Tibial nerve (tissue), 4 donors: ENCODE measurements at regions not wholly inside any gene's neighbourhood (a gene's known extent, or its start where the extent isn't known, plus 50 kb on each side); places are given as distances from the start of the nearest gene placed in this dataset.

Source experiments
- EP300 ChIP-seq, 2 donors: sonication (generic); formaldehyde crosslinking; IDR thresholded peaks; one replicate each; pipeline ENCODE4 v1.6.1; 2017; ENCODE audit warnings: antibody characterized with exemption in 2 of 2, mild to moderate bottlenecking in 1 of 2
- POLR2A ChIP-seq, 2 donors: fragments of 450-650 bp; IDR thresholded peaks; one replicate each; pipeline ENCODE4 v1.6.1; 2017; ENCODE audit warnings: antibody characterized with exemption in 2 of 2, mild to moderate bottlenecking in 2 of 2, moderate library complexity in 2 of 2
- TF ChIP-seq, protein P1 (sequence below), 5 experiments: fragments of 200-600 bp in 3 of 5; fragments of 450-650 bp in 2 of 5; sonication (generic) in 3 of 5; IDR thresholded peaks; one replicate each; pipeline ENCODE4 v1.5.1; 2016 to 2019; ENCODE audit warnings: antibody characterized with exemption in 5 of 5, mild to moderate bottlenecking in 3 of 5, moderate library complexity in 2 of 5

DNA sequence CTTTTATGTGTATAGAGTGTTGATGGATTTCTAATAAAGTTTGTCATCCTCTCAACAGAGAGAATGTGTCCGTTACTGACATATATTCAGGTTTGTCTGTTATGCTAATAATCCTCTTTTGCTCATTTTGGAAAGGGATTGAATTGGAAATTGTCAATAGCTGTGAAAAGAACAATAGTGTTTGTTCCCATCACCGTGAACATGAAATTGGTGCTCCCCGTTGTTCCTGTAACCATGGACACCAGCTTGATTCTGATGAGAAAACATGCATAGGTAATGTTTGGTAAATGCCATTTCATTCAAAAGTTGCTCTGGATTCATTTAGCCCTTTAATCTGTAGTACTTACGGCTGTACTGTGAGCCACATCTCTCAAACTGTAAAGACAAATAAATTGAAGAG lies 707.0 kb upstream of the GOLIM4 start:
- TF ChIP-seq POLR2A (IDR thresholded peaks at IDR 0.05) (no peak), EP300 (IDR thresholded peaks at IDR 0.05) (no peak)
- TF ChIP-seq, protein P1, sequence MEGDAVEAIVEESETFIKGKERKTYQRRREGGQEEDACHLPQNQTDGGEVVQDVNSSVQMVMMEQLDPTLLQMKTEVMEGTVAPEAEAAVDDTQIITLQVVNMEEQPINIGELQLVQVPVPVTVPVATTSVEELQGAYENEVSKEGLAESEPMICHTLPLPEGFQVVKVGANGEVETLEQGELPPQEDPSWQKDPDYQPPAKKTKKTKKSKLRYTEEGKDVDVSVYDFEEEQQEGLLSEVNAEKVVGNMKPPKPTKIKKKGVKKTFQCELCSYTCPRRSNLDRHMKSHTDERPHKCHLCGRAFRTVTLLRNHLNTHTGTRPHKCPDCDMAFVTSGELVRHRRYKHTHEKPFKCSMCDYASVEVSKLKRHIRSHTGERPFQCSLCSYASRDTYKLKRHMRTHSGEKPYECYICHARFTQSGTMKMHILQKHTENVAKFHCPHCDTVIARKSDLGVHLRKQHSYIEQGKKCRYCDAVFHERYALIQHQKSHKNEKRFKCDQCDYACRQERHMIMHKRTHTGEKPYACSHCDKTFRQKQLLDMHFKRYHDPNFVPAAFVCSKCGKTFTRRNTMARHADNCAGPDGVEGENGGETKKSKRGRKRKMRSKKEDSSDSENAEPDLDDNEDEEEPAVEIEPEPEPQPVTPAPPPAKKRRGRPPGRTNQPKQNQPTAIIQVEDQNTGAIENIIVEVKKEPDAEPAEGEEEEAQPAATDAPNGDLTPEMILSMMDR (IDR thresholded peaks at IDR 0.05) = no peak
